ENCODE measurements at regions not wholly inside any gene's neighbourhood (a gene's known extent, or its start where the extent isn't known, plus 50 kb on each side); places are given as distances from the start of the nearest gene placed in this dataset.

- DNase-seq: no peak
These were observed 297.4 kb upstream of the PCDH15 start for GRCh38 chr10:55098452-55098851.

- no peak for DNase-seq
These were observed 290.8 kb upstream of the PCDH15 start for GRCh38 chr10:55091691-55092328.

GRCh38 chr10:55078121-55078520 is 277.1 kb upstream of the PCDH15 start:
- no peak for DNase-seq

GRCh38 chr10:55065185-55065584 is 264.2 kb upstream of the PCDH15 start:
- DNase-seq: no peak

- no peak for DNase-seq
These were observed 262.8 kb upstream of the PCDH15 start for GRCh38 chr10:55063811-55064210.

- no peak for DNase-seq
These were observed 261.3 kb upstream of the PCDH15 start for GRCh38 chr10:55062349-55062748.

- DNase-seq: no peak
These were observed 257.8 kb upstream of the PCDH15 start for GRCh38 chr10:55058800-55059199.

- no peak for DNase-seq
These were observed 250.5 kb upstream of the PCDH15 start for GRCh38 chr10:55051515-55051914.

- no peak for DNase-seq
These were observed 247.9 kb upstream of the PCDH15 start for GRCh38 chr10:55048830-55049498.

GRCh38 chr10:55043540-55043939 is 242.5 kb upstream of the PCDH15 start:
- DNase-seq: no peak

- DNase-seq: no peak
These were observed 232.0 kb upstream of the PCDH15 start for GRCh38 chr10:55033061-55033460.

- no peak for DNase-seq
These were observed 223.7 kb upstream of the PCDH15 start for GRCh38 chr10:55024713-55025112.

- no peak for DNase-seq
These were observed 218.4 kb upstream of the PCDH15 start for GRCh38 chr10:55019439-55019838.

GRCh38 chr10:55013318-55013717 is 212.3 kb upstream of the PCDH15 start:
- DNase-seq: no peak

GRCh38 chr10:55002420-55002819 is 201.4 kb upstream of the PCDH15 start:
- DNase-seq: no peak

GRCh38 chr10:55001422-55001821 is 200.4 kb upstream of the PCDH15 start:
- DNase-seq: no peak

- no peak for DNase-seq
These were observed 192.1 kb upstream of the PCDH15 start for GRCh38 chr10:54993148-54993547.

GRCh38 chr10:54985732-54986131 is 184.7 kb upstream of the PCDH15 start:
- DNase-seq: no peak

- no peak for DNase-seq
These were observed 182.2 kb upstream of the PCDH15 start for GRCh38 chr10:54983255-54983654.

- no peak for DNase-seq
These were observed 161.3 kb upstream of the PCDH15 start for GRCh38 chr10:54962134-54962900.

GRCh38 chr10:54961040-54961439 is 160.0 kb upstream of the PCDH15 start:
- no peak for DNase-seq

GRCh38 chr10:54958844-54959243 is 157.8 kb upstream of the PCDH15 start:
- DNase-seq: no peak

GRCh38 chr10:54947605-54948004 is 146.6 kb upstream of the PCDH15 start:
- DNase-seq: no peak

- DNase-seq: no peak
These were observed 139.4 kb upstream of the PCDH15 start for GRCh38 chr10:54940418-54940817.

All from SIG-M5 (cell line).